ENCODE measurements at regions not wholly inside any gene's neighbourhood (a gene's known extent, or its start where the extent isn't known, plus 50 kb on each side); places are given as distances from the start of the nearest gene placed in this dataset.
A peak's percentile ranks its signal among the peaks of the same experiment; 100 is the strongest.

- TF ChIP-seq, protein P1, sequence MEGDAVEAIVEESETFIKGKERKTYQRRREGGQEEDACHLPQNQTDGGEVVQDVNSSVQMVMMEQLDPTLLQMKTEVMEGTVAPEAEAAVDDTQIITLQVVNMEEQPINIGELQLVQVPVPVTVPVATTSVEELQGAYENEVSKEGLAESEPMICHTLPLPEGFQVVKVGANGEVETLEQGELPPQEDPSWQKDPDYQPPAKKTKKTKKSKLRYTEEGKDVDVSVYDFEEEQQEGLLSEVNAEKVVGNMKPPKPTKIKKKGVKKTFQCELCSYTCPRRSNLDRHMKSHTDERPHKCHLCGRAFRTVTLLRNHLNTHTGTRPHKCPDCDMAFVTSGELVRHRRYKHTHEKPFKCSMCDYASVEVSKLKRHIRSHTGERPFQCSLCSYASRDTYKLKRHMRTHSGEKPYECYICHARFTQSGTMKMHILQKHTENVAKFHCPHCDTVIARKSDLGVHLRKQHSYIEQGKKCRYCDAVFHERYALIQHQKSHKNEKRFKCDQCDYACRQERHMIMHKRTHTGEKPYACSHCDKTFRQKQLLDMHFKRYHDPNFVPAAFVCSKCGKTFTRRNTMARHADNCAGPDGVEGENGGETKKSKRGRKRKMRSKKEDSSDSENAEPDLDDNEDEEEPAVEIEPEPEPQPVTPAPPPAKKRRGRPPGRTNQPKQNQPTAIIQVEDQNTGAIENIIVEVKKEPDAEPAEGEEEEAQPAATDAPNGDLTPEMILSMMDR (IDR thresholded peaks at IDR 0.05; ENCODE audit: control insufficient read depth, extremely low read depth, insufficient read depth) = no peak
- no peak for DNase-seq (ENCODE audit: low read depth)
- no peak overlapping the region for H3K4me3 ChIP-seq (ENCODE audit: low read depth, low read length)
Observed at GRCh38 chr7:116340201-116340847, 130.0 kb downstream of the TES start.

- no peak for DNase-seq (ENCODE audit: low read depth)
- no peak overlapping the region for H3K4me3 ChIP-seq (ENCODE audit: low read depth, low read length)
- TF ChIP-seq, protein P1 (IDR thresholded peaks at IDR 0.05; ENCODE audit: control insufficient read depth, extremely low read depth, insufficient read depth) = 0 out of 2 replicates have a peak, but pooled peaks have one; percentile 14
Observed at GRCh38 chr7:116340943-116341907, 130.9 kb downstream of the TES start.

DNA sequence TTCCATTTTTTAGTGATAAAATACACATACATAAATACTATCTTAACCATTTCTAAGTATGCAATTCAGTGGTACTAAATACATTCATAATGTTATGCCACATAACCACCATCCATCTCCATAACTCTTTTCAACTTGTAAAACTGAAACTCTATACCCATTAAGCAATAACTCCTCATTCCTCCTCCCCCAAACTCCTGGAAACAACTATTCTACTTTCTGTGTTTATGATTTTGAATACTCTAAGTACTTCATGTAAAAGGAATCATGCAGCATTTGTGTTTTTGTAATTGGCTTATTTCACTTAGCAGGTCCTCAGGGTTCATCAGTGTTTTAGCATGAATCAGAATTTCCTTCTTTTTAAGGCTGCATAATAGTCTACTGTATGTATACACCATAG is 131.8 kb downstream of the TES start:
- no peak for DNase-seq (ENCODE audit: low read depth)
- TF ChIP-seq, protein P1 (IDR thresholded peaks at IDR 0.05; ENCODE audit: control insufficient read depth, extremely low read depth, insufficient read depth) = no peak
- no peak overlapping the region for H3K4me3 ChIP-seq (ENCODE audit: low read depth, low read length)

- TF ChIP-seq, protein P1 (IDR thresholded peaks at IDR 0.05; ENCODE audit: control insufficient read depth, extremely low read depth, insufficient read depth) = no peak
- no peak for DNase-seq (ENCODE audit: low read depth)
- no peak overlapping the region for H3K4me3 ChIP-seq (ENCODE audit: low read depth, low read length)
Observed at GRCh38 chr7:116347151-116347832, 137.0 kb downstream of the TES start.

DNA sequence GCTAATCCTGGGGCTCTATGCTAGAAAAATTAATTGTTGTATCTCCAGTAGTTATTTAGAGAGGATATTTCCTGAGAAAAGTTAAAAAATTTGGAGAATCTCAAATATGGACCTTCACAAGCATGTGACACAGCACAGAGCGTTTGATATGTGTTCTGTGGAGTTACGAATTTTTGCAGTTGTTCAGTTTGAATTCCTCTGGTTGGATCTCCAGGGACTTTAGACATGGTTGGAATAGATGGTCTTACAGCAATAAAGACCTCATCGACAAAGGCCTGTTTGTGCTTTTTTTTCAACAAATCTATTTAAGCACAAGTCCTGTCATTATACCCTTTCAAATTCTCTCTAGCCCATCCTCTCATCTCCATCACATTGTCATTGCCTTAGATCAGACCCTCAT is 138.0 kb downstream of the TES start:
- no peak overlapping the region for H3K4me3 ChIP-seq (ENCODE audit: low read depth, low read length)
- no peak for DNase-seq (ENCODE audit: low read depth)
- TF ChIP-seq, protein P1 (IDR thresholded peaks at IDR 0.05; ENCODE audit: control insufficient read depth, extremely low read depth, insufficient read depth) = no peak

DNA sequence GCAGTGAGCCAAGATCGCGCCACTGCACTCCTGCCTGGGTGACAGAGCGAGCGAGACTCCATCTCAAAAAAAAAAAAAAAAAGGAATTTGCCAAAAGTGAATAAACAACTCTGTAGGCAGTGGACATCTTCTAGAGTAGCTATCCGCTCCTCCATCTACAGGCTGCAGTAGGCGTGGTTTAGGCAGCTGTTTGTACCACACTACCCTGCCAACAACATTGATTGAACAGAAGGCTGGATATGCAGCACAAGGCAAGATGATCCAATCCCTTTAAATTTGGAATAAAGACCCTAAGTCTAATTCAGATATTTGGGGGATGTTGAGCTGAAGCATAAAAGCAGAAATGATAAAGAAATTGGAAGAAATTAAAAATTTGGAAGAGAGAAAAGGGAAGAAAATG is 141.6 kb downstream of the TES start:
- no peak for DNase-seq (ENCODE audit: low read depth)
- TF ChIP-seq, protein P1 (IDR thresholded peaks at IDR 0.05; ENCODE audit: control insufficient read depth, extremely low read depth, insufficient read depth) = no peak

More for the DNA sequence above, 141.6 kb downstream of the TES start:
- H3K4me3 ChIP-seq (ENCODE audit: low read depth, low read length) = no peak overlapping the region

Measured in LNCaP clone FGC (cell line).